ENCODE measurements at regions not wholly inside any gene's neighbourhood (a gene's known extent, or its start where the extent isn't known, plus 50 kb on each side); places are given as distances from the start of the nearest gene placed in this dataset.

DNA sequence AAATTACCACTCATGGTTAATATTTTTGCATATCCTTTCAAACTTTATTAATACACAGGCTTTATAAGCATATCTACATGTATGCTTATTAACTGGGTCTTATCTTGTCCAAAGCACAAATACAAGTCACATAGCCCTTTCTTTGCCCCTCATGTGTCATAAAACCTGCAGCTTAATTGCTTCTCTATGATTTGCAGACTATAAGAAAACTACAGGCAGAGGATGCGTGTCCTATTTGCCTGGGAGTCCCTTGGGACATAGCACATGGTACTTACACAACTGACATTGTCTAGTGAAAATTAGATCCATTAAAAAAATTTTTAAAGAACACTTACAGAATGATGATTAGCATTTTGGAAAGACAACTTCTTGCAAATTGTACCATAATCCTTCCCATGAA lies 190.5 kb upstream of the PLEKHA5 start:
- no peaks in the 10 kb centered on the region for H3K4me1 Mint-ChIP-seq (ENCODE audit: low read depth)
- H3K36me3 Mint-ChIP-seq (ENCODE audit: low read depth) = no peaks in the 10 kb centered on the region
- no peak overlapping the region for H3K27ac Mint-ChIP-seq (ENCODE audit: unreplicated experiment)
- H3K27me3 Mint-ChIP-seq (ENCODE audit: low read depth) = peaks cover 3% of the 10 kb centered on the region
- DNase-seq (ENCODE audit: low spot score) = no peak
- TF ChIP-seq, protein P1, sequence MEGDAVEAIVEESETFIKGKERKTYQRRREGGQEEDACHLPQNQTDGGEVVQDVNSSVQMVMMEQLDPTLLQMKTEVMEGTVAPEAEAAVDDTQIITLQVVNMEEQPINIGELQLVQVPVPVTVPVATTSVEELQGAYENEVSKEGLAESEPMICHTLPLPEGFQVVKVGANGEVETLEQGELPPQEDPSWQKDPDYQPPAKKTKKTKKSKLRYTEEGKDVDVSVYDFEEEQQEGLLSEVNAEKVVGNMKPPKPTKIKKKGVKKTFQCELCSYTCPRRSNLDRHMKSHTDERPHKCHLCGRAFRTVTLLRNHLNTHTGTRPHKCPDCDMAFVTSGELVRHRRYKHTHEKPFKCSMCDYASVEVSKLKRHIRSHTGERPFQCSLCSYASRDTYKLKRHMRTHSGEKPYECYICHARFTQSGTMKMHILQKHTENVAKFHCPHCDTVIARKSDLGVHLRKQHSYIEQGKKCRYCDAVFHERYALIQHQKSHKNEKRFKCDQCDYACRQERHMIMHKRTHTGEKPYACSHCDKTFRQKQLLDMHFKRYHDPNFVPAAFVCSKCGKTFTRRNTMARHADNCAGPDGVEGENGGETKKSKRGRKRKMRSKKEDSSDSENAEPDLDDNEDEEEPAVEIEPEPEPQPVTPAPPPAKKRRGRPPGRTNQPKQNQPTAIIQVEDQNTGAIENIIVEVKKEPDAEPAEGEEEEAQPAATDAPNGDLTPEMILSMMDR (IDR thresholded peaks at IDR 0.05) = no peak
- no peak overlapping the region for H3K4me3 Mint-ChIP-seq (ENCODE audit: unreplicated experiment)
- H3K9me3 Mint-ChIP-seq (ENCODE audit: low read depth) = no peaks in the 10 kb centered on the region

DNA sequence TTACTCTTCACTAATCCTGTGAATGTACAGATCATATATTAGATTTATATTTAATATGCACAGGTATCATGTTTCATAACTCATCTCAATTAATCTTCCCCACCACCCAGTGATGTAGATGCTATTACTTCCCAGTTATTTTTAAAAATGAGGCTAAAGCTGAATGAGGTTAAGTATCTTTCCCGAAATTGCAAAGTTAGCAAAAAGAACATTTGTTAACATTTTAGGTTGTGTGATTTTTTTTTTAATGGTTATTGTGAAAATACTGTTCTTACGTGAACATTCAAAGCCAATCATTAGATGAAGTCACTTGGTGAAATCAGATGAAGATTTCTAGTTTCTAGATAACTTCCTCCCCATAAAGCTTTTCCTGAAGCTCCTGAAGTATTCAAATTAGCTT lies 186.9 kb upstream of the PLEKHA5 start:
- DNase-seq (ENCODE audit: low spot score) = no peak
- TF ChIP-seq, protein P1 (IDR thresholded peaks at IDR 0.05) = no peak
- no peak overlapping the region for H3K27ac Mint-ChIP-seq (ENCODE audit: unreplicated experiment)
- peaks cover 2% of the 10 kb centered on the region for H3K27me3 Mint-ChIP-seq (ENCODE audit: low read depth)
- H3K9me3 Mint-ChIP-seq (ENCODE audit: low read depth) = no peaks in the 10 kb centered on the region
- no peaks in the 10 kb centered on the region for H3K36me3 Mint-ChIP-seq (ENCODE audit: low read depth)
- no peak overlapping the region for H3K4me3 Mint-ChIP-seq (ENCODE audit: unreplicated experiment)
- H3K4me1 Mint-ChIP-seq (ENCODE audit: low read depth) = no peaks in the 10 kb centered on the region

DNA sequence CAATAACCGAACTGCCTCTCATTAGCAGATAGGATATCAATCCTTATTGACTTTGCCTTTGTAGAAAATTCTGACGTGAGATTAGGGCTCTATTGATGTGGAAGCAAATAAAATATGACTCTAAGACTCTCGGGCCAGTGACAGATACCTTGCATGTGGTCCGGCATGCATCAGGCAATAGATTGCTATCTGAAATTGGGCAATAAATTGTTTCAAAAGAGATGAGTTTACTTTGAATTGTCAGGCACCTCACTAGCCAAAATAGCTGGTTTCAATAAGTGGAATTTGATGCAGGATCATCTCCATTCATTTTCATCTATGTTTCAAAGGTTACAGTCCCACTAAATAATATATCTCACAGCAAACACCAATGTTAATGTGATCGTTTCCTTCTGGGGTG lies 186.3 kb upstream of the PLEKHA5 start:
- Mint-ChIP-seq H3K27me3 (ENCODE audit: low read depth) (peaks cover 2% of the 10 kb centered on the region), H3K4me1 (ENCODE audit: low read depth) (no peaks in the 10 kb centered on the region), H3K4me3 (ENCODE audit: unreplicated experiment) (no peak overlapping the region), H3K36me3 (ENCODE audit: low read depth) (no peaks in the 10 kb centered on the region), H3K9me3 (ENCODE audit: low read depth) (no peaks in the 10 kb centered on the region), H3K27ac (ENCODE audit: unreplicated experiment) (no peak overlapping the region)
- TF ChIP-seq, protein P1 (IDR thresholded peaks at IDR 0.05) = no peak
- DNase-seq (ENCODE audit: low spot score) = no peak

DNA sequence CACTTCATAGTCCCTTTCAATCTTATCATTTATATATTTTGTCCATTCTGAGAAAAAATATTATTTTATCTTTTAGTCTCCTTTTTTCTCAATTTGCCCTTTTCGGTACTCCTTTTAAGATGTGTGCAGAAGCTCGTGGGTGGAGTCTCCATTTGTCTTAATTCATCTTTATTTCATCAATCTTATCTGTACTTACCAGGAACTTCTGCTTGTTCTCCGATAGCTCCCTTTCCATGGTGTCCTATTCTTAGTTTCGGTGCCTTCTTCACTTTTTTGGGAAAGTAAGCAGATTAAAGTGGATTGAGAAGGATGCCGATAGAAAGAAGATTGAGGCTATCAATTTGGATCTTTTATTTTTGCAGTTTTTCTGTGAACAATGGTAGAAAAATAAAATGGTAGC lies 183.4 kb upstream of the PLEKHA5 start:
- Mint-ChIP-seq H3K36me3 (ENCODE audit: low read depth) (no peaks in the 10 kb centered on the region), H3K27ac (ENCODE audit: unreplicated experiment) (no peak overlapping the region), H3K4me3 (ENCODE audit: unreplicated experiment) (no peak overlapping the region), H3K9me3 (ENCODE audit: low read depth) (no peaks in the 10 kb centered on the region), H3K27me3 (ENCODE audit: low read depth) (peaks cover 2% of the 10 kb centered on the region), H3K4me1 (ENCODE audit: low read depth) (peaks cover under 1% of the 10 kb centered on the region)
- DNase-seq (ENCODE audit: low spot score) = no peak
- TF ChIP-seq, protein P1 (IDR thresholded peaks at IDR 0.05) = no peak

DNA sequence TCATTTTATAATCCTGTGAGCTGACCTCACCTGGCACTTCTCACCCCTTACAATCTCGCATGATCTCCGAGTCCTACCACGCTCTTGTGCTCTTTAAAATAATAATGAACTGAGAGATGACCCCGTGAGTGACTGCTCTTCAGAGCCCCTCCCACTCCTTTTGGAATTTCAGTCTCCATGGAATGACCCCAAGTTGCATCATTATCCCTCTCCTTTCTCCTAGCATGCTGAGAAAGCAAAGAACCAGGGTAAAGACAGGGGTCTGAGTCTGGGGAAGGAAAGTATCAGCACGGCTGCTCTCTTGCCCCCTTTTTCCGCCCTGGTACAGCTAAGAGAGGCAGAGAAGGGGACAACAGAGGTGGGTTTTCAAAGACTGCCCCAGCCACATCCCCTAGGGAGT lies 178.3 kb upstream of the PLEKHA5 start:
- H3K36me3 Mint-ChIP-seq (ENCODE audit: low read depth) = no peaks in the 10 kb centered on the region

More for the DNA sequence above, 178.3 kb upstream of the PLEKHA5 start:
- DNase-seq (ENCODE audit: low spot score) = no peak
- Mint-ChIP-seq H3K27me3 (ENCODE audit: low read depth) (no peaks in the 10 kb centered on the region), H3K4me3 (ENCODE audit: unreplicated experiment) (no peak overlapping the region), H3K4me1 (ENCODE audit: low read depth) (peaks cover 9% of the 10 kb centered on the region), H3K27ac (ENCODE audit: unreplicated experiment) (no peak overlapping the region), H3K9me3 (ENCODE audit: low read depth) (no peaks in the 10 kb centered on the region)
- TF ChIP-seq, protein P1 (IDR thresholded peaks at IDR 0.05) = no peak
